GM12878 (cell line): ENCODE measurements at regions not wholly inside any gene's neighbourhood (a gene's known extent, or its start where the extent isn't known, plus 50 kb on each side); places are given as distances from the start of the nearest gene placed in this dataset.

ENCODE experiments used
- ATAC-seq: fragments of 200-7000 bp; cut with Tn5 transposase; 3 replicates; pipeline ENCODE4 v1.9.1; 2020; ENCODE audit warnings: mild to moderate bottlenecking, moderate library complexity
- BruUV-seq: library from RNA; stranded (reverse); fragments of 400-500 nt; replicated peaks from 2 replicates; lab custom pipeline; 2021; lab: Mats Ljungman, UMichigan
- CTCF ChIA-PET: fragments of 300-600 bp; sonication (Branson Sonifier 250); formaldehyde crosslinking; extraction: SDS; loops from one replicate; lab custom pipeline; 2021; ENCODE audit warnings: inconsistent platforms; lab: Yijun Ruan, JAX
- POLR2A ChIA-PET: fragments of 350-600 bp; formaldehyde crosslinking; extraction: SDS; loops from one replicate; lab custom pipeline; 2021; ENCODE audit warnings: inconsistent platforms; lab: Charles Lee
- RAD21 ChIA-PET: fragments of 300-600 bp; sonication (Branson Sonifier 250); formaldehyde crosslinking; loops from one replicate; lab custom pipeline; 2023; ENCODE audit warnings: antibody characterized with exemption; ENCODE audit not compliant: unreplicated experiment; lab: Charles Lee
- SMC1A ChIA-PET: fragments of 300-600 bp; sonication (Branson Sonifier 250); formaldehyde crosslinking; loops from one replicate; lab custom pipeline; 2023; ENCODE audit not compliant: unreplicated experiment, uncharacterized antibody; lab: Charles Lee
- DNase-seq: peaks from one replicate; pipeline ENCODE4 v3.0.0-alpha.2; 2011; ENCODE audit warnings: low read depth, low spot score
- FAIRE-seq: peaks from 3 replicates; lab custom pipeline; 2011; peaks lifted over from hg19 to GRCh38; lab: Jason Lieb, UNC
- H2AFZ ChIP-seq: 2 replicates; pipeline ENCODE4 v1.6.0; 2011; ENCODE audit warnings: low read depth, low read length, control low read depth; ENCODE audit not compliant: control insufficient read depth
- H3K27ac ChIP-seq: 2 replicates; pipeline ENCODE4 v1.5.1; 2011; ENCODE audit warnings: control low read depth; ENCODE audit not compliant: control insufficient read depth, insufficient read depth
- H3K27me3 ChIP-seq, 2 experiments: replicated peaks in 1 of 2; 2 replicates each; pipeline versions ENCODE4 v1.6.0 to v1.6.1; 2011; ENCODE audit warnings: low read length in 1 of 2; ENCODE audit not compliant: control insufficient read depth in 2 of 2, insufficient read depth in 2 of 2
- H3K36me3 ChIP-seq, 2 experiments: 2 replicates each; pipeline ENCODE4 v1.5.1; 2011; ENCODE audit warnings: low read length in 1 of 2; ENCODE audit not compliant: control insufficient read depth in 2 of 2, insufficient read depth in 2 of 2
- H3K4me1 ChIP-seq: 2 replicates; pipeline ENCODE4 v1.6.1; 2011; ENCODE audit warnings: mild to moderate bottlenecking, low read length, moderate library complexity, mixed read lengths; ENCODE audit not compliant: control insufficient read depth, insufficient read depth
- H3K4me2 ChIP-seq: 2 replicates; pipeline ENCODE4 v1.6.0; 2011; ENCODE audit warnings: control low read depth; ENCODE audit not compliant: control insufficient read depth, insufficient read depth
- H3K4me3 ChIP-seq: fragments of 200-600 bp; sonication (generic); 2 replicates; pipeline ENCODE4 v1.5.1; 2016
- H3K79me2 ChIP-seq: 2 replicates; pipeline ENCODE4 v1.6.0; 2011; ENCODE audit warnings: low read length; ENCODE audit not compliant: control insufficient read depth, insufficient read depth
- H3K9ac ChIP-seq: 2 replicates; pipeline ENCODE4 v1.8.0; 2011; ENCODE audit warnings: low read length, control low read depth, mixed read lengths; ENCODE audit not compliant: control insufficient read depth, insufficient read depth
- H3K9me3 ChIP-seq: replicated peaks from 3 replicates; pipeline ENCODE4 v1.5.1; 2011; ENCODE audit warnings: mild to moderate bottlenecking, low read length; ENCODE audit not compliant: control insufficient read depth, insufficient read depth
- H4K20me1 ChIP-seq: 2 replicates; pipeline ENCODE4 v1.6.0; 2011; ENCODE audit not compliant: control insufficient read depth, insufficient read depth
- ASH2L ChIP-seq: fragments of 300-600, 200-600 bp; sonication (generic); IDR thresholded peaks from 2 replicates; pipeline ENCODE4 v1.6.1; 2017; ENCODE audit warnings: low read depth, mild to moderate bottlenecking, borderline replicate concordance
- CEBPB ChIP-seq, 2 experiments: fragments of 150-350 bp in 1 of 2; IDR thresholded peaks; 2 replicates each; pipeline ENCODE4 v1.6.1; 2012 to 2014; ENCODE audit warnings: low read depth in 2 of 2, low read length in 2 of 2, borderline replicate concordance in 1 of 2, inconsistent platforms in 1 of 2
- DPF2 ChIP-seq: fragments of 450-650 bp; IDR thresholded peaks from 2 replicates; pipeline ENCODE4 v1.6.1; 2017; ENCODE audit warnings: mild to moderate bottlenecking
- GATAD2B ChIP-seq: fragments of 450-650 bp; conservative IDR thresholded peaks from 2 replicates; pipeline ENCODE4 v1.6.1; 2017; ENCODE audit warnings: low read depth, mild to moderate bottlenecking, moderate library complexity
- NFYB ChIP-seq: IDR thresholded peaks from 2 replicates; pipeline ENCODE4 v1.6.1; 2011; ENCODE audit warnings: low read depth, mild to moderate bottlenecking, low read length, improper control_type of control experiment, moderate library complexity; ENCODE audit not compliant: insufficient read depth
- NR2C1 ChIP-seq: fragments of 450-650 bp; IDR thresholded peaks from 2 replicates; pipeline ENCODE4 v1.6.1; 2017; ENCODE audit warnings: antibody characterized with exemption, mild to moderate bottlenecking, moderate library complexity
- NR2C2 ChIP-seq: IDR thresholded peaks from 2 replicates; pipeline ENCODE4 v1.6.1; 2011; ENCODE audit warnings: borderline replicate concordance, low read depth; ENCODE audit not compliant: control insufficient read depth, insufficient read length
- TCF3 ChIP-seq: IDR thresholded peaks from 2 replicates; pipeline ENCODE4 v1.6.1; 2012; ENCODE audit warnings: low read depth, mild to moderate bottlenecking, low read length, borderline replicate concordance; ENCODE audit not compliant: insufficient read depth
- WRNIP1 ChIP-seq: IDR thresholded peaks from 2 replicates; pipeline ENCODE4 v1.6.1; 2011; ENCODE audit warnings: low read depth, low read length, improper control_type of control experiment, borderline replicate concordance
- YBX1 ChIP-seq: fragments of 450-650 bp; IDR thresholded peaks from 2 replicates; pipeline ENCODE4 v1.6.1; 2016; ENCODE audit warnings: antibody characterized with exemption
- ZZZ3 ChIP-seq: IDR thresholded peaks from 2 replicates; pipeline ENCODE4 v1.6.1; 2011; ENCODE audit warnings: low read depth; ENCODE audit not compliant: control insufficient read depth, insufficient read length
- WGBS: methylation state at CpG from one replicate; pipeline ENCODE4 v1.1.6; 2016; ENCODE audit warnings: low lambda C conversion rate; ENCODE audit not compliant: insufficient replicate concordance, insufficient coverage; ENCODE audit errors: missing lambda C conversion rate; 5-methylcytosine and 5-hydroxymethylcytosine counted together
- in situ Hi-C: fragments of 300-500 bp; cut with MboI; formaldehyde crosslinking; loops from 9 replicates; pipeline ENCODE4 v1.14.3; 2018; ENCODE audit warnings: mixed read lengths
- intact Hi-C: fragments of 100-400 bp; cut with micrococcal nuclease; formaldehyde crosslinking; loops from one replicate; pipeline ENCODE4 v1.14.2; 2022; ENCODE audit not compliant: unreplicated experiment

DNA sequence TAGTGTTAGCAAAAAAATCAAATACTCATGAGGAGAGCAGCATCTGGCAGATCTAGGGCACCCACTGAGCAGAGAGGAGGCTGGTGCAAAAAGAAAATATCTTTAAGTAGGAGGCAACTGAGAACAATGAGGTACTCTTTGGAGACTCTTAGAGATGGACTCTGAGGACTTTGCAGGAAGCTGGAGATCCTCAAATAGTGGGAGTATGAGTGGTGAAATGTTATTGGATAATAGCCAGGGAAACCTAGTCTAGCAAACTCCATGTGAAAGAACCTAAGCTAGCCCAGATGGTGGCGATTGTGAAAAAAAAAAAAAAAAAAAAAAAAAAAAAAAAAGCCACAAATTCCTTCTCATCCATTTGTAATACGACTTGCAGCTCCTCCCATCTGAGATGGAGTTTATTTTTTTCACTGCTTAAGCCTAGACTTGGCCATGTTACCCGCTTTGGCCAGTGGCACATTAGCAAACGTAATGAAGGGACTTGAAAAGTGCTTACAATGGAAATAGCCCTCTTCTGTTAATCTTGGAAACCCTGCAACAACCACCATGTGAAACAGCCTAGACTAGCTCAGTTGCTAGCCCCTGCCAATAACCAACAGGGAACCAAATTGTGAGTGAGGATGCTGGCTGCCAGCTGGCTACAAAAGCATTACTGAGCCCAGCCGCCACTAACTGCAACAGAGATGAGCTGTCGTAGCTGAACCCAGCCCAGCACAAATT, 476.2 kb downstream of the KLF12 start:
- H2AFZ ChIP-seq: no peak overlapping the region
- in situ Hi-C loops (no loop called here), intact Hi-C loops (no loop called here)
- H3K9ac ChIP-seq: no peak overlapping the region
- BruUV-seq: no TSS peak
- H3K9me3 ChIP-seq: no peaks in the 10 kb centered on the region
- no peak overlapping the region for H3K4me2 ChIP-seq
- RAD21 ChIA-PET: no interaction called here
- DNase-seq (no peak), ATAC-seq (no peak), FAIRE-seq (no peak)
- POLR2A ChIA-PET: interaction anchor here (0.6 kb wide), 1 partner anchor 609 kb away, joined by 3 read pairs; no protein-coding TSS in a partner anchor
- WGBS: 39% methylated on average over 5 of the region's 6 CpGs
- no peak overlapping the region for H3K27ac ChIP-seq
- H3K4me1 ChIP-seq: no peaks in the 10 kb centered on the region
- TF ChIP-seq NR2C1 (no peak), TCF3 (no peak), ASH2L (no peak), YBX1 (no peak), NR2C2 (no peak), WRNIP1 (no peak), DPF2 (no peak), ZZZ3 (no peak), CEBPB (IDR thresholded peaks at IDR 0.05; ENCODE audit: borderline replicate concordance in 1 of 2, low read depth in 2 of 2, low read length in 2 of 2) (no peak), GATAD2B (no peak), NFYB (no peak)
- H3K79me2 ChIP-seq: no peaks in the 10 kb centered on the region
- no peaks in the 10 kb centered on the region for H3K36me3 ChIP-seq
- SMC1A ChIA-PET: no interaction called here
- no peak overlapping the region for H3K4me3 ChIP-seq
- H3K27me3 ChIP-seq: no peaks in the 10 kb centered on the region
- no peaks in the 10 kb centered on the region for H4K20me1 ChIP-seq
- CTCF ChIA-PET: no interaction called here
